PFSK-1 (cell line): ENCODE measurements at regions not wholly inside any gene's neighbourhood (a gene's known extent, or its start where the extent isn't known, plus 50 kb on each side); places are given as distances from the start of the nearest gene placed in this dataset.

Experiments used
- FOXP2 ChIP-seq: optimal IDR thresholded peaks from 2 replicates; pipeline ENCODE3; 2011; ENCODE audit warnings: borderline replicate concordance, control low read depth, inconsistent platforms; ENCODE audit not compliant: insufficient read depth; ENCODE audit errors: extremely low read length, extremely low read depth
- POLR2AphosphoS5 ChIP-seq: IDR thresholded peaks from 2 replicates; pipeline ENCODE4 v1.6.1; 2012; ENCODE audit warnings: low read depth, mild to moderate bottlenecking, control low read depth, low read length, moderate library complexity
- REST ChIP-seq, 2 experiments: IDR thresholded peaks; 2 replicates each; pipeline versions ENCODE4 v1.6.1 to v1.8.0; 2011 to 2012; ENCODE audit warnings: low read depth in 2 of 2, low read length in 2 of 2, control low read depth in 1 of 2, inconsistent platforms in 1 of 2, mild to moderate bottlenecking in 1 of 2, moderate library complexity in 1 of 2; ENCODE audit not compliant: insufficient read depth in 1 of 2
- TAF1 ChIP-seq: IDR thresholded peaks from 2 replicates; pipeline ENCODE4 v1.6.1; 2012; ENCODE audit warnings: low read length, control low read depth, borderline replicate concordance; ENCODE audit not compliant: insufficient read depth

- TF ChIP-seq POLR2AphosphoS5 (no peak), TAF1 (no peak), REST (IDR thresholded peaks at IDR 0.05; ENCODE audit: insufficient read depth in 1 of 2, low read depth in 2 of 2, low read length in 2 of 2) (no peak), FOXP2 (no peak)
Measured at GRCh38 chr9:115837618-115838017, 316.0 kb upstream of the PAPPA start.
